ENCODE measurements at regions not wholly inside any gene's neighbourhood (a gene's known extent, or its start where the extent isn't known, plus 50 kb on each side); places are given as distances from the start of the nearest gene placed in this dataset.

DNA sequence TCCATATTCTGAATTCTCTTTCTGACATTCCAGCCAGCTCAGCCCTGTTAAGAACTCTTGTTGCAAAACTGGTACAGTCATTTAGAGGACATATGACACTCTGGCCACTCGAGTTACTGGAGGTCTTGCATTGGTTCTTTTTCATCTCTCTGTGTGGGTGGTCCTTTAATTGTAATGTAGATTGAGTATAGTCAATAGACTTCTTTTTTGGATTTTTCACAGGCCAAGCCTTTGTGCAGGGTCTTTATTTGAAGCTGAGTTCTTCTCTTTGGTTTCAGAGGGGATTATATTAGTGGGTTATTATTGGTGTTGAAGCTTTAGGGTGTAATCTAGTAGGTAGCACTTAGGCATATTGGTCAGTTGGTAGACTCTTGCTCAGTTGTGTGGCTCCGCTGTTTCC, 118.0 kb upstream of the GIMD1 start:
- ATAC-seq = no peak
- Mint-ChIP-seq H3K27ac (no peak overlapping the region), H3K4me3 (no peak overlapping the region), H3K4me1 (ENCODE audit: low read depth) (no peaks in the 10 kb centered on the region), H3K36me3 (ENCODE audit: low read depth) (no peaks in the 10 kb centered on the region), H3K9me3 (ENCODE audit: insufficient read depth) (no peaks in the 10 kb centered on the region), H3K27me3 (ENCODE audit: low read depth) (no peaks in the 10 kb centered on the region)
- ChIA-PET CTCF (no interaction called here), POLR2A (no interaction called here)
- DNase-seq = no peak

DNA sequence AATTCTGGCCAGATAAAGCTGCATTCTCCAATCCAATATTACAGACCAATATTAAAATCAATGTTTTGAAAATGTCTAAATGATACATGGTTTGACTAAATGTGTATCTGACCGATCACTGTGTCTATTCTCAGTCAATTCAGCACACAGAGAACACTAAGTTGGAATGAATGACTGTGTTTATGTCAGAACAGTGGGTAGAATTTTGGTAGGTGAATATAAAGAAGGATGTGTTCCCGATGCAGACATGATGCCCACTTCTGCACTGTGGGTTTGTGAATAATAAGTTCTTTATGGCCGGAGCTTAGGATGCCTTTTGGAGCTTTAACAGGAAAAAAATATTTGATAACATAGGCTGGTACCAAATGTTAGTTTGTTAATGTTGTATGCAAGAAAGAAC, 113.2 kb upstream of the GIMD1 start:
- Mint-ChIP-seq H3K4me1 (ENCODE audit: low read depth) (no peaks in the 10 kb centered on the region), H3K9me3 (ENCODE audit: insufficient read depth) (no peaks in the 10 kb centered on the region), H3K27me3 (ENCODE audit: low read depth) (no peaks in the 10 kb centered on the region), H3K36me3 (ENCODE audit: low read depth) (no peaks in the 10 kb centered on the region), H3K27ac (no peak overlapping the region), H3K4me3 (no peak overlapping the region)
- POLR2A ChIA-PET = no interaction called here
- DNase-seq = no peak
- ATAC-seq = no peak
- CTCF ChIA-PET = no interaction called here

DNA sequence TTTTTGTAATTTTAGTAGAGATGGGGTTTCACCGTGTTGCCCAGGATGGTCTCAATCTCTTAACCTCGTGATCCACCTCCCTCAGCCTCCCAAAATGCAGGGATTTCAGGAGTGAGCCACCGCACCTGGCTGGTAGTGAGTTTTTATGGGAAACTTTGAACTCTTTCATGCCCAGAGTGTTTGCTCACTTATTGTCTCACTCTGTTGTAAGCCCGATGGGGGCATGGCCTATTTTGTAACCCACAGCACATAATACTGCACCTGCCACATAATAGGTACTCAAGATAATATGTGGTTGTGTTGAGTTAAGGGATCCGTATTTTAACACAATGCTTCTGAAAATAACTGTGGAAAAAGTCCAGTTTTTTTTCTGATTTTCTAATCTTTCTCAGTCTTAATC, 109.6 kb upstream of the GIMD1 start:
- Mint-ChIP-seq H3K9me3 (ENCODE audit: insufficient read depth) (no peaks in the 10 kb centered on the region), H3K27me3 (ENCODE audit: low read depth) (no peaks in the 10 kb centered on the region), H3K36me3 (ENCODE audit: low read depth) (no peaks in the 10 kb centered on the region), H3K27ac (no peak overlapping the region), H3K4me1 (ENCODE audit: low read depth) (no peaks in the 10 kb centered on the region), H3K4me3 (no peak overlapping the region)
- DNase-seq = no peak
- ATAC-seq = no peak
- CTCF ChIA-PET = no interaction called here
- POLR2A ChIA-PET = no interaction called here

DNA sequence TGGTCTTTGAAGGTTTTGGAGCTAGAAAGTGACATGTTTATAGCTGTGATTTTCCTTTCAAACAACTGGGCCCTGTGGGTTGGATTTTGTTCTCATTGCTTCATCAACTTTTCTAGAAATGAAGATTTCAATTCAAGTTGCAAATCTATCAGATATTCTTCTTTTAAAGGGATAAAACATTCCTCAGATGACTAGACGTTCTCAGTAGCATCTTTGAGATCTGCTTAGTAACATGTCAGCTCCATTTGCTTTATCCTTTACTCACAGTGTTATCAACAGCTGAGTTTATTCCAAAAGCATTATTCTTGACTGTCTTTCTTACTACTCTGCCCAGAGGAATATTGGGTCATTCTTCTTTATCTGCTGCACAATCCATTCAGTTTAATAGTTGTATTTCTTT, 108.2 kb upstream of the GIMD1 start:
- ATAC-seq (no peak), DNase-seq (no peak)
- Mint-ChIP-seq H3K36me3 (ENCODE audit: low read depth) (no peaks in the 10 kb centered on the region), H3K9me3 (ENCODE audit: insufficient read depth) (no peaks in the 10 kb centered on the region), H3K4me3 (no peak overlapping the region), H3K27me3 (ENCODE audit: low read depth) (no peaks in the 10 kb centered on the region), H3K27ac (no peak overlapping the region), H3K4me1 (ENCODE audit: low read depth) (no peaks in the 10 kb centered on the region)
- ChIA-PET POLR2A (no interaction called here), CTCF (no interaction called here)

DNA sequence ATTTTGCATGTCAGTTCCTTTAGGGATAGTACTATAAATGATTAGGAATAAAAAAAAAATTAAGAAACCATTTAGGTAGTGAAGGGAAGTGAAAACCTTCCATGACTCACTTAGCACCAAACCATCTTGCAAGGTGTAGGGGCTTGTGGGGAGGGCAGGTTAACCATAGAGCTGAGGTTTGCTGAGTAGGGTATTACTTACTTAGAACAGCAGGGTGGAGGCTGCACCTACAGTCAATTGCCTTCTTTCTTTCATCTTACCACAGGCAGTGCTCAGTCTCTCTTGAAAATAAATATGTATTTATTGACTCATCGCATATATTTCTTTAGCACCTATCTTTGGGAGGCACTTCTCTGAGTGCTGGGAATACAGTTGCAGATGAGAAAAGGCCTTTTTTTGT, 104.9 kb upstream of the GIMD1 start:
- no peak for ATAC-seq
- Mint-ChIP-seq H3K4me3 (no peak overlapping the region), H3K4me1 (ENCODE audit: low read depth) (no peaks in the 10 kb centered on the region), H3K9me3 (ENCODE audit: insufficient read depth) (no peaks in the 10 kb centered on the region), H3K27me3 (ENCODE audit: low read depth) (no peaks in the 10 kb centered on the region), H3K36me3 (ENCODE audit: low read depth) (no peaks in the 10 kb centered on the region), H3K27ac (no peak overlapping the region)
- no peak for DNase-seq
- POLR2A ChIA-PET = no interaction called here
- CTCF ChIA-PET = interaction anchor here (0.6 kb wide), 1 partner anchor 1248 kb away, joined by 3 read pairs; no protein-coding TSS in a partner anchor

DNA sequence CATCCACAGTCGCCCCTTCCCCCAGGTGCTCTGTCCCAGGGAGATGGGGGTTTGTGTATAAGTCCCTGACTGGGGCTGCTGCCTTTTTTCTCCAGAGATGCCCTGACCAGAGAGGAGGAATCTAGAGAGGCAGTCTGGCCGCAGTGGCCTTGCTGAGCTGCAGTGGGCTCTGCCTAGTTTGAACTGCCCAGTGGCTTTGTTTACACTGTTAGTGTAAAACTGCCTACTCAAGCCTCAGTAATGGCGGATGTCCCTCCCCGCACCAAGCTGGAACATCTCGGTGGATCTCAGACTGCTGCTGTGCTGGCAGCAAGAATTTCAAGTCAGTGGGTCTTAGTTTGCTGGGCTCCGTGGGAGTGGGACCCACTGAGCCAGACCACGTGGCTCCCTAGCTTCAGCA, 102.6 kb upstream of the GIMD1 start:
- POLR2A ChIA-PET = no interaction called here
- no peaks in the 10 kb centered on the region for H3K9me3 Mint-ChIP-seq (ENCODE audit: insufficient read depth)
- no peaks in the 10 kb centered on the region for H3K36me3 Mint-ChIP-seq (ENCODE audit: low read depth)
- ATAC-seq (no peak), DNase-seq (no peak)
- H3K27me3 Mint-ChIP-seq (ENCODE audit: low read depth) = no peaks in the 10 kb centered on the region
- no peaks in the 10 kb centered on the region for H3K4me1 Mint-ChIP-seq (ENCODE audit: low read depth)
- CTCF ChIA-PET = no interaction called here
- no peak overlapping the region for H3K4me3 Mint-ChIP-seq
- no peak overlapping the region for H3K27ac Mint-ChIP-seq

DNA sequence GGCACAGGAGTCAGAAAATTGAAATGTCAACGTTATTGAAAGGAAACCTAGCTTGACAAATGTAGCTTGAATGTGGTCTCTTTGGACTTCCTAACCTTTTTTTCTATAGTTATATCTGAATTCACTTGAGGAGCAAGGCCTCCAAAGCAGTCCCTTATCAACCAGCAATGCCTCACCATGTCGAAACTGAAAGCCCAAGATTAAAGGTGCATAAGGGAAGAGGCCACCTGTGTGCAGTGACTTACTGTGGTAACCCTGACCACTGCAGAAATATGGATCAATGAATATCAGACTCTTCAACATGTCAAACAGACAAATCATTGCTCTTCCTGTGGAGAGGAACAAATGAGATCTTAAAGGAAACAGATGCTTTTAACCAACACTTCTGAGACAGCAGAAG, 95.0 kb upstream of the GIMD1 start:
- ATAC-seq (no peak), DNase-seq (no peak)
- Mint-ChIP-seq H3K4me3 (no peak overlapping the region), H3K9me3 (ENCODE audit: insufficient read depth) (no peaks in the 10 kb centered on the region), H3K4me1 (ENCODE audit: low read depth) (no peaks in the 10 kb centered on the region), H3K27me3 (ENCODE audit: low read depth) (no peaks in the 10 kb centered on the region), H3K27ac (no peak overlapping the region), H3K36me3 (ENCODE audit: low read depth) (no peaks in the 10 kb centered on the region)
- CTCF ChIA-PET = no interaction called here
- POLR2A ChIA-PET = interaction anchor here (0.7 kb wide), 1 partner anchor 101 kb away, joined by 3 read pairs; no protein-coding TSS in a partner anchor

DNA sequence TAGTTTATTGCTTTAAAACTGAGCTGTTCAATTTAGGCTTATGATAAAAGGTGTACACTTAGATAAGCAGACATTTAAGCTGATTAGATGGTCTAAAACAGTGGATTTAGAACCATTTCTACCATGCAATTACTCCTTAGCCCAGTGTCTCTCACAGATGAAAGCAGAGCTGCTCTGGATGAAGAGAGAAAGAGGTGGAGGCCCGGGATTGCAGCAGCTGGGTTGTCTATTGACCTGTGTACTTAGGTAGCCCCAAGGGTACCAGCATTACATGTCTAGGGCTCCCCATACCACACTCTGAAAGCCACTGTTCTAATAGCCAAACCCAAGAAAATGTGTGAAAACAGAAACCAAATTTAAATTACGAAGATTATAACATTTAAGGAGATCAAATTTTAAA, 86.0 kb upstream of the GIMD1 start:
- Mint-ChIP-seq H3K4me1 (ENCODE audit: low read depth) (no peaks in the 10 kb centered on the region), H3K36me3 (ENCODE audit: low read depth) (no peaks in the 10 kb centered on the region), H3K4me3 (no peak overlapping the region), H3K27ac (no peak overlapping the region), H3K9me3 (ENCODE audit: insufficient read depth) (no peaks in the 10 kb centered on the region), H3K27me3 (ENCODE audit: low read depth) (no peaks in the 10 kb centered on the region)
- ATAC-seq (no peak), DNase-seq (no peak)
- ChIA-PET CTCF (no interaction called here), POLR2A (no interaction called here)

DNA sequence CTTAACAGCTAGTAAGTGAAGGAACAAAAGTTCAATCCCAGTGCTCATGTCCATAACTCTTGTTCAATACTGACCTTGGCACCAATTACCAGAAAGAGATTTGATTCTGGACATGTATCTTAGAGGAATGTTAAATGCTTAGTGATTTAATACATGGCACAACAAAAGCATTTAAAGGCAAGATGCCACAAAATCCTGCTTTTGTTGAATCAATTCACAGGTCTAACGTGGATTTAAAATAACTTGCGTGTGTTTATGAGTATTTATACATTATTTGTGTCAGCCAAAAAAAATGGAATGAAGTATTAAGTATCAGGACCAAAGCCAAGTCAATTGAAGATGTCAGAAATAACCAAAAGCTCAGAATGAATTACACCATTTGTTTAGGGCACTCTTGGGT, 85.4 kb upstream of the GIMD1 start:
- no peaks in the 10 kb centered on the region for H3K27me3 Mint-ChIP-seq (ENCODE audit: low read depth)
- no peaks in the 10 kb centered on the region for H3K36me3 Mint-ChIP-seq (ENCODE audit: low read depth)
- ChIA-PET CTCF (no interaction called here), POLR2A (no interaction called here)
- no peak overlapping the region for H3K27ac Mint-ChIP-seq
- H3K4me3 Mint-ChIP-seq = no peak overlapping the region
- ATAC-seq = no peak
- DNase-seq = no peak
- no peaks in the 10 kb centered on the region for H3K9me3 Mint-ChIP-seq (ENCODE audit: insufficient read depth)
- H3K4me1 Mint-ChIP-seq (ENCODE audit: low read depth) = no peaks in the 10 kb centered on the region

DNA sequence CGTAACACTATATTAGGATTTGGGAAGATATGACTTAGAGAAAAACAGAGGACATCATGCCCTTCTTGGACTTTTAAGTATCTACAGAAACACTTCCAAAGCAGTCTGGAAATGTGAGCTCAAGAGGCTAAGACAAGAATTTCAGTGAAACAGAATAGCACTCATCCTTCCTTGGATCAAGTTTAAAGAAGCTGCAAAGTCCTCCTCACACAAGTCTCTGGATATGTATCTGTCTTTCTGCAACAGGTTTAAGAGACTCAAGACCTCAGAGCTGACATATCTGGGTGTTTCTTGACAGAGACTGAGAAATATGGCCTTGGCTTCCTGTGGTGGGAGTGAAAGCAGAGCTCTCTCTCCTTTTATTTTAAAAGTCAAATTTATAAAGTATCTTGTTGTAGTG, 82.5 kb upstream of the GIMD1 start:
- CTCF ChIA-PET = no interaction called here
- DNase-seq = no peak

DNA sequence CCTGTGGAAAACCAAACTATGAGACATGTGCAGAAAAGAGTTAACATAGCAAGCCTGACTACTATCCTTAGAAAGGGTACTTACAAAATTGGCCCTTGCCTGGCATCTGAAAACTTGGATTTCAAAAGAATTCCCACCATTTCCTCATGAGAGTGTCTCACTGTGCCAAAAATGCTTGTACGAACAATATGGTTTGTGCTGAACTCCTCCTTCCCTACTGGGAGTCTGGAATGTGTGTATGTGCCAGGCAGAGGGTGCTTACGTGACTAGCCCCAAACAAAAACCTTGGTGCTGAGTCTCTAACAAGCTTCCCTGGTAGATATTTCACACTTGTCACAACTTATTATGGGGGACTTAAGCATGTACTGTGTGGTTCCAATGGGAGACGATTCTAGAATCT, 81.7 kb upstream of the GIMD1 start:
- Mint-ChIP-seq H3K9me3 (ENCODE audit: insufficient read depth) (no peaks in the 10 kb centered on the region), H3K4me1 (ENCODE audit: low read depth) (no peaks in the 10 kb centered on the region), H3K36me3 (ENCODE audit: low read depth) (no peaks in the 10 kb centered on the region), H3K4me3 (no peak overlapping the region), H3K27ac (no peak overlapping the region), H3K27me3 (ENCODE audit: low read depth) (no peaks in the 10 kb centered on the region)
- DNase-seq (no peak), ATAC-seq (no peak)
- CTCF ChIA-PET = no interaction called here
- POLR2A ChIA-PET = no interaction called here

More for the DNA sequence above, 82.5 kb upstream of the GIMD1 start:
- Mint-ChIP-seq H3K4me1 (ENCODE audit: low read depth) (no peaks in the 10 kb centered on the region), H3K27ac (no peak overlapping the region), H3K9me3 (ENCODE audit: insufficient read depth) (no peaks in the 10 kb centered on the region), H3K27me3 (ENCODE audit: low read depth) (no peaks in the 10 kb centered on the region), H3K36me3 (ENCODE audit: low read depth) (no peaks in the 10 kb centered on the region), H3K4me3 (no peak overlapping the region)
- ATAC-seq = no peak
- POLR2A ChIA-PET = no interaction called here

DNA sequence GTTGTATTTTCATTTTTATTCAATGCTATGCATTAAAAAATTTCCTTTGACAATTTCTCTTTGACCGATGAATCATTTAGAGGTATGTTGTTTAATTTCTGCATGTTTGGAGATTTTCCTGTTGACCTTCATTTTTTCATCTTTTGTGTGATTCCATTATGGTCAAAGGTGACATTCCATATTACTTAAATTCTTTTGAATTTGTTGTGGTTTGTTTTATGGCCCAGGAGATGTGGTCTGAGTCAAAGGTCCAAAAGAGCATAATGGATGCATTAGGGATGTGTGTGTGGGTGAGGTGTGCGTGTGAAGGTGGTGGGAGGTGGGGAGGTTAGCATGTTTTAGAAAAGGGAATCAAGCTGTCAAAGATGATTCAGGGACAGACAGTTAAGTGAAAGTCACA, 76.0 kb upstream of the GIMD1 start:
- H3K4me3 Mint-ChIP-seq = no peak overlapping the region
- H3K4me1 Mint-ChIP-seq (ENCODE audit: low read depth) = no peaks in the 10 kb centered on the region
- no peaks in the 10 kb centered on the region for H3K27me3 Mint-ChIP-seq (ENCODE audit: low read depth)
- H3K27ac Mint-ChIP-seq = no peak overlapping the region
- CTCF ChIA-PET = no interaction called here
- H3K9me3 Mint-ChIP-seq (ENCODE audit: insufficient read depth) = no peaks in the 10 kb centered on the region
- POLR2A ChIA-PET = no interaction called here
- H3K36me3 Mint-ChIP-seq (ENCODE audit: low read depth) = no peaks in the 10 kb centered on the region
- ATAC-seq (no peak), DNase-seq (no peak)

DNA sequence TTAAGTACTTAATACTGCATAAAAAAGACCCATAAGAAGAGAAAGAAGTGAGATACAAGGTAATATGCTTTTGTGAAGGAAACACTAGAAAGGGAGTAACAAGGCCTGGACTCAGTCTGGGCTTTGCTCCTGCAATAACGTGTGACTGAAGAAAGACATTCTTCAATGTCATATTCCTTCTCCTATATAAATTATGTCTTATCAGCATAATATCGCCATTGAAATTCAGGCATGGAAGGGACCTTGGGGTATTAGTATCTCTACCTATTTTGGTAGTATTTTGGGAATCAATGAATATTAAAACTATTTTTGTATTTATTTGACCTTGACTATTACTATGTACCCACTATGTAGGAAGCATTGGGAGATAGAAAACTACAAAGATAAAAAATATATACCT, 62.2 kb upstream of the GIMD1 start:
- DNase-seq (no peak), ATAC-seq (no peak)
- H3K27ac Mint-ChIP-seq = no peak overlapping the region
- CTCF ChIA-PET = no interaction called here
- H3K9me3 Mint-ChIP-seq (ENCODE audit: insufficient read depth) = no peaks in the 10 kb centered on the region
- POLR2A ChIA-PET = no interaction called here
- H3K36me3 Mint-ChIP-seq (ENCODE audit: low read depth) = no peaks in the 10 kb centered on the region
- no peaks in the 10 kb centered on the region for H3K4me1 Mint-ChIP-seq (ENCODE audit: low read depth)
- H3K4me3 Mint-ChIP-seq = no peak overlapping the region
- H3K27me3 Mint-ChIP-seq (ENCODE audit: low read depth) = no peaks in the 10 kb centered on the region

DNA sequence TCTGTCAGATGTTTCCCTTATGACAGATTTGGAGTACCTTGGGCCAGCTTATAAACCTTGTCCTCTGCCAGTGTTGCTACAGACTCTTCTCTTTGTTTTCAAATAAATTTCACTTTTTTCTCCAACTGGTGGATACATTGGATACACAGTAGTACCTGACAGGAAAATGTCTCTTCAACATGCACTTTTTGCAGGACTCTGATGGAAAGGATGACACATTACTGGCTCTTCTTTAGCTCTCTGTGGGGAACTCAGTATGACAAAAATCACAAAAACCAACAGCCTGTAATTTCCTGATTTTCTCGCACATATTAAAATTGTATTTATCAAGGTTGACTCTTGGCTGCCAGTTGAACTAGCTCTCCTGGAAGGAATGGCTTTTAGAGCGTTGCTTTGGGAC, 61.3 kb upstream of the GIMD1 start:
- no peaks in the 10 kb centered on the region for H3K4me1 Mint-ChIP-seq (ENCODE audit: low read depth)
- ChIA-PET CTCF (no interaction called here), POLR2A (no interaction called here)
- H3K9me3 Mint-ChIP-seq (ENCODE audit: insufficient read depth) = no peaks in the 10 kb centered on the region
- no peak overlapping the region for H3K27ac Mint-ChIP-seq
- H3K4me3 Mint-ChIP-seq = no peak overlapping the region
- H3K36me3 Mint-ChIP-seq (ENCODE audit: low read depth) = no peaks in the 10 kb centered on the region
- ATAC-seq (no peak), DNase-seq (no peak)
- H3K27me3 Mint-ChIP-seq (ENCODE audit: low read depth) = no peaks in the 10 kb centered on the region

Data from activated CD8-positive, alpha-beta T cell treated with anti-CD3 and anti-CD28 coated beads, Interleukin-2, amount 10 ng/mL, durations not matched to agents 7 days and 5 days (primary cell).